ENCODE measurements at regions not wholly inside any gene's neighbourhood (a gene's known extent, or its start where the extent isn't known, plus 50 kb on each side); places are given as distances from the start of the nearest gene placed in this dataset.

DNA sequence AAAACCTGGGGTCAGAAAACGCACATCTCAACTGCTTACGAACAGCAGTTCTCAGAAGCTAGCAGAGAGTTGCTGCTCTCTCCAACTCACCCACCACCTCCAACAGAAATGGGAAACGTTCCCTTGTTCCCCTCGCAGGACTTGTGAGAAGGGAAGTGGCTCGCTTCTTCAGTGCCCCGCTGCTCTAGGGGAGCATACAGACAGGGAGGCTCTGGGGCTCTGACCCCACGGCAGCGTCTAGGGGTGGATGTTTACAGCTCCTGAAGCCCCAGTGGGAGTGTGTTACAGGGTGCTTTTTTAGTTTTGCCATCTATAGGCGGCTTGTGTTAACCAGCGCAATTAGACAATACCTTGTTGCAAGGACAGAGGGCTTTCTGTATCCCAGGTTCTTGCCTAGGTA, 267.7 kb upstream of the ACTBL2 start:
- TF ChIP-seq, protein P1, sequence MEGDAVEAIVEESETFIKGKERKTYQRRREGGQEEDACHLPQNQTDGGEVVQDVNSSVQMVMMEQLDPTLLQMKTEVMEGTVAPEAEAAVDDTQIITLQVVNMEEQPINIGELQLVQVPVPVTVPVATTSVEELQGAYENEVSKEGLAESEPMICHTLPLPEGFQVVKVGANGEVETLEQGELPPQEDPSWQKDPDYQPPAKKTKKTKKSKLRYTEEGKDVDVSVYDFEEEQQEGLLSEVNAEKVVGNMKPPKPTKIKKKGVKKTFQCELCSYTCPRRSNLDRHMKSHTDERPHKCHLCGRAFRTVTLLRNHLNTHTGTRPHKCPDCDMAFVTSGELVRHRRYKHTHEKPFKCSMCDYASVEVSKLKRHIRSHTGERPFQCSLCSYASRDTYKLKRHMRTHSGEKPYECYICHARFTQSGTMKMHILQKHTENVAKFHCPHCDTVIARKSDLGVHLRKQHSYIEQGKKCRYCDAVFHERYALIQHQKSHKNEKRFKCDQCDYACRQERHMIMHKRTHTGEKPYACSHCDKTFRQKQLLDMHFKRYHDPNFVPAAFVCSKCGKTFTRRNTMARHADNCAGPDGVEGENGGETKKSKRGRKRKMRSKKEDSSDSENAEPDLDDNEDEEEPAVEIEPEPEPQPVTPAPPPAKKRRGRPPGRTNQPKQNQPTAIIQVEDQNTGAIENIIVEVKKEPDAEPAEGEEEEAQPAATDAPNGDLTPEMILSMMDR (conservative IDR thresholded peaks at IDR 0.05) = no peak
- DNase-seq = no peak
- no peaks in the 10 kb centered on the region for H3K9me3 ChIP-seq (ENCODE audit: control insufficient read depth, low read length)
- no peaks in the 10 kb centered on the region for H3K27me3 ChIP-seq (ENCODE audit: control insufficient read depth, insufficient read depth, low read length, poor library complexity, severe bottlenecking)
- no peaks in the 10 kb centered on the region for H3K27me3 Mint-ChIP-seq (ENCODE audit: insufficient read depth)
- no peaks in the 10 kb centered on the region for H3K4me1 ChIP-seq (ENCODE audit: control insufficient read depth, insufficient read depth, low read length)
- no peak overlapping the region for H3K4me3 ChIP-seq (ENCODE audit: low read length)
- H3K4me3 Mint-ChIP-seq = no peak overlapping the region
- no peak overlapping the region for H3K27ac ChIP-seq (ENCODE audit: low read depth, low read length)
- H3K9me3 Mint-ChIP-seq = no peaks in the 10 kb centered on the region
- no peaks in the 10 kb centered on the region for H3K36me3 ChIP-seq (ENCODE audit: control insufficient read depth, insufficient read depth, low read length)
- H3K36me3 Mint-ChIP-seq (ENCODE audit: low read depth) = no peaks in the 10 kb centered on the region
- H3K9ac ChIP-seq (ENCODE audit: extremely low read depth, low read length, poor library complexity, severe bottlenecking) = no peak overlapping the region
- no peak overlapping the region for H3K27ac Mint-ChIP-seq
- H3K4me1 Mint-ChIP-seq = no peaks in the 10 kb centered on the region
- 91 to 98% methylated on average over 9 to 10 of the region's 10 CpGs for WGBS, 2 experiments (ENCODE audit: insufficient coverage in 1 of 2, insufficient read length in 1 of 2)

DNA sequence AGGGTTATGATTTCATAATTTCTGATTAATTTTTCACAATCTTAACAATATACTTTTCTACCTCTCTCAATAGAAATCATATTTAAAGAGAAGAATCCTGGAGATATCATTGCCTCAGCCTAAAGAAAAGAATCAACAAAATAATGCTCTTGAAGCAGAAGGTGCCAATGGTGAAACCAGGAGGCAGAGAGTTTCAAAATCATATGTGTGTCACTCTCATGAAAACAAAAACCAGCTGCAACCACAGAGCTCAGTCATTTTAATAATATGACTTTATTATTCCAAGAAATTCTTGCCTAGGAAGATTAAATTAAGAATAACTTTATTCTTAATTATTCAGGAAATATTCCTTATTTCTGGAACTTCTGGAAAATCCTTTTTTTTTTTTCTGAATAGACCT, 266.8 kb upstream of the ACTBL2 start:
- DNase-seq = no peak
- no peak overlapping the region for H3K9ac ChIP-seq (ENCODE audit: extremely low read depth, low read length, poor library complexity, severe bottlenecking)
- no peaks in the 10 kb centered on the region for H3K36me3 ChIP-seq (ENCODE audit: control insufficient read depth, insufficient read depth, low read length)
- no peaks in the 10 kb centered on the region for H3K27me3 ChIP-seq (ENCODE audit: control insufficient read depth, insufficient read depth, low read length, poor library complexity, severe bottlenecking)
- TF ChIP-seq, protein P1 (conservative IDR thresholded peaks at IDR 0.05) = no peak
- H3K4me3 ChIP-seq (ENCODE audit: low read length) = no peak overlapping the region
- Mint-ChIP-seq H3K27me3 (ENCODE audit: insufficient read depth) (no peaks in the 10 kb centered on the region), H3K9me3 (no peaks in the 10 kb centered on the region), H3K4me1 (no peaks in the 10 kb centered on the region), H3K36me3 (ENCODE audit: low read depth) (no peaks in the 10 kb centered on the region), H3K27ac (no peak overlapping the region), H3K4me3 (no peak overlapping the region)
- no peaks in the 10 kb centered on the region for H3K4me1 ChIP-seq (ENCODE audit: control insufficient read depth, insufficient read depth, low read length)
- no peaks in the 10 kb centered on the region for H3K9me3 ChIP-seq (ENCODE audit: control insufficient read depth, low read length)
- H3K27ac ChIP-seq (ENCODE audit: low read depth, low read length) = no peak overlapping the region

DNA sequence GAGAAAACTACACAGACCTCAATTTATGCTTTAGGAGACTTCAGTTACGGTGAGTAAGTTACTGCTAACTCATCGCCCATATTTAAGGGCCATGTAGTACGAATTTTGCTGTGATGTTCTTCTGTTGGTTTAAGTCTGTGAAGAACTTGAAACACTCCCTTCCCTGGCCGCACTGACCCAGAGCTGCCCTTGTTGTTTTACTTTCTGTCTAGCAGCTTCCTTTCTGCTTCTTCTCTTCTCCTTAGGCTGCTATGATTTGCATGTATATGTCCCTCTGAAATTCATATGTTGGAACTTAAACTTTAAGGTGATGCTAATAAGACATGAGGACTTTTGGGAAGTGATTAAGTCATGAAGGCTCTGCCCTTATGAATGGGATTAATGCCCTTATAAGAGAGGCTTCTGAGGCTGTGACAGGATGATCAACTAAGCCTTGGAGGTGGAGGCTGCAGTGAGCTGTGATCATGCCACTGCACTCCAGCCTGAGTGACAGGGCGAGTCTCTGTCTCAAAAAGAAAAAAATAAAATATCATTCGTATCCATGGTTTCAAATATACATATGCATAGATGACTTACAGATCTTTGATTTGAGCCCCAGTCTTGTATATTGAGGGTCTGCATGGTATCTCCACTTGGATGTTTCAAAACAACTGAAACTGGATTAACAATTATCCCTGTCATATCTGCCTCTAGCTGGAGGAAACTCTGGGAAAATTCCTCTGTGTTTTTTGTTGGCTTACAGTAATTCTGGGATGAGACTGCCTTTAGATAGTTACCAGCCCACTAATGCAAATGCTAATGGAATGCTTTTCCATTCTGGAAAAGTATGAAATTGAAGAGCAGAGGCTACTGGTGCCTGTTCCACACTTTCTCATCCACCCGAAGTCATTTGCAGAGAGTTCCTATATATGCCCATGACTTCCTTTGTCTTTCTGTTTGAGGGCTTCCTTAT, 263.4 kb upstream of the ACTBL2 start:
- Histone ChIP-seq H3K36me3 (ENCODE audit: control insufficient read depth, insufficient read depth, low read length) (no peaks in the 10 kb centered on the region), H3K27ac (ENCODE audit: low read depth, low read length) (no peak overlapping the region), H3K4me1 (ENCODE audit: control insufficient read depth, insufficient read depth, low read length) (no peaks in the 10 kb centered on the region), H3K9ac (ENCODE audit: extremely low read depth, low read length, poor library complexity, severe bottlenecking) (no peak overlapping the region), H3K4me3 (ENCODE audit: low read length) (no peak overlapping the region), H3K9me3 (ENCODE audit: control insufficient read depth, low read length) (no peaks in the 10 kb centered on the region), H3K27me3 (ENCODE audit: control insufficient read depth, insufficient read depth, low read length, poor library complexity, severe bottlenecking) (no peaks in the 10 kb centered on the region)
- no peaks in the 10 kb centered on the region for H3K27me3 Mint-ChIP-seq (ENCODE audit: insufficient read depth)
- H3K27ac Mint-ChIP-seq = no peak overlapping the region
- TF ChIP-seq, protein P1 (conservative IDR thresholded peaks at IDR 0.05) = no peak
- DNase-seq = no peak
- no peak overlapping the region for H3K4me3 Mint-ChIP-seq
- WGBS, 2 experiments (ENCODE audit: insufficient coverage in 1 of 2, insufficient read length in 1 of 2) = 91% methylated on average over 7 of the region's 7 CpGs; no CpG with 5 or more reads in 1 of the 2 experiments
- no peaks in the 10 kb centered on the region for H3K36me3 Mint-ChIP-seq (ENCODE audit: low read depth)
- no peaks in the 10 kb centered on the region for H3K9me3 Mint-ChIP-seq
- H3K4me1 Mint-ChIP-seq = no peaks in the 10 kb centered on the region

Measured in endodermal cell (in vitro differentiated cells).